HepG2 (cell line): ENCODE measurements at regions not wholly inside any gene's neighbourhood (a gene's known extent, or its start where the extent isn't known, plus 50 kb on each side); places are given as distances from the start of the nearest gene placed in this dataset.

Experiments
- ATAC-seq: fragments of 200-7000 bp; cut with Tn5 transposase; 3 replicates; pipeline ENCODE4 v1.9.1; 2020; ENCODE audit warnings: mild to moderate bottlenecking, moderate library complexity
- BruUV-seq: library from RNA; stranded (reverse); fragments of 400-500 nt; replicated peaks from 2 replicates; lab custom pipeline; 2021; lab: Mats Ljungman, UMichigan
- CTCF ChIA-PET: fragments of 300-600 bp; formaldehyde crosslinking; extraction: SDS; loops from one replicate; lab custom pipeline; 2021; ENCODE audit warnings: low total read pairs, inconsistent platforms, low intra/inter-chr PET ratio; lab: Yijun Ruan, JAX
- POLR2A ChIA-PET: fragments of 350-600 bp; sonication (Branson Sonifier 250); formaldehyde crosslinking; loops from one replicate; lab custom pipeline; 2020; ENCODE audit warnings: antibody characterized with exemption, inconsistent platforms; lab: Yijun Ruan, JAX
- DNase-seq: peaks from one replicate; pipeline ENCODE4 v3.0.0-alpha.2; 2015; ENCODE audit warnings: low spot score
- FAIRE-seq: peaks from 3 replicates; lab custom pipeline; 2011; peaks lifted over from hg19 to GRCh38; lab: Jason Lieb, UNC
- H2AFZ ChIP-seq: one replicate; pipeline ENCODE4 v1.6.1; 2011; ENCODE audit warnings: low read length, inconsistent platforms
- H3K27ac ChIP-seq: fragments of 300-600 bp; 3 replicates; pipeline ENCODE4 v1.8.0; 2011; ENCODE audit warnings: mixed run types, mild to moderate bottlenecking, mixed read lengths, low read length, inconsistent platforms; ENCODE audit not compliant: insufficient read depth; ENCODE audit errors: extremely low read length
- H3K27me3 ChIP-seq, 2 experiments: fragments of 200-600 bp in 1 of 2; 2 replicates in 1 of 2; 3 replicates in 1 of 2; pipeline versions ENCODE4 v1.6.0 to v1.8.0; 2011; ENCODE audit warnings: low read length in 2 of 2, mild to moderate bottlenecking in 2 of 2, moderate library complexity in 2 of 2, inconsistent platforms in 1 of 2; ENCODE audit not compliant: insufficient read depth in 2 of 2, control insufficient read depth in 1 of 2
- H3K36me3 ChIP-seq, 2 experiments: fragments of 200-600 bp in 1 of 2; replicated peaks in 1 of 2; 2 replicates in 1 of 2; 3 replicates in 1 of 2; pipeline versions ENCODE4 v1.5.1 to v1.8.0; 2011; ENCODE audit warnings: low read length in 2 of 2, inconsistent platforms in 1 of 2; ENCODE audit not compliant: insufficient read depth in 2 of 2, control insufficient read depth in 1 of 2
- H3K4me1 ChIP-seq: 2 replicates; pipeline ENCODE4 v1.5.1; 2012; ENCODE audit warnings: low read length, inconsistent platforms; ENCODE audit not compliant: insufficient read depth
- H3K4me2 ChIP-seq: 2 replicates; pipeline ENCODE4 v1.6.0; 2011; ENCODE audit warnings: low read depth, low read length, inconsistent platforms
- H3K4me3 ChIP-seq, 3 experiments: fragments of 200-600 bp in 1 of 3; sonication (generic), shearing (Covaris generic) in 1 of 3; replicated peaks in 1 of 3; 2 replicates each; pipeline ENCODE4 v1.5.1; 2011 to 2016; ENCODE audit warnings: low read length in 3 of 3, inconsistent platforms in 2 of 3, low read depth in 2 of 3, mild to moderate bottlenecking in 2 of 3, control low read depth in 1 of 3, mixed read lengths in 1 of 3; ENCODE audit not compliant: insufficient read depth in 1 of 3
- H3K79me2 ChIP-seq: one replicate; pipeline ENCODE4 v1.6.1; 2011; ENCODE audit warnings: low read length, inconsistent platforms; ENCODE audit not compliant: insufficient read depth
- H3K9ac ChIP-seq: 2 replicates; pipeline ENCODE4 v1.6.0; 2011; ENCODE audit warnings: mild to moderate bottlenecking, low read depth, low read length, inconsistent platforms; ENCODE audit not compliant: insufficient read depth
- H3K9me3 ChIP-seq: 2 replicates; pipeline ENCODE4 v1.5.1; 2012; ENCODE audit warnings: mild to moderate bottlenecking, low read length
- H4K20me1 ChIP-seq: 2 replicates; pipeline ENCODE4 v1.6.0; 2011; ENCODE audit warnings: inconsistent platforms, mild to moderate bottlenecking, low read length, moderate library complexity; ENCODE audit not compliant: insufficient read depth
- CTCF ChIP-seq: sonication (generic); formaldehyde crosslinking; IDR thresholded peaks from 2 replicates; pipeline ENCODE4 v1.5.0; 2020; ENCODE audit warnings: mild to moderate bottlenecking, missing genetic modification reagents, moderate library complexity
- ELK4 ChIP-seq: sonication (generic); formaldehyde crosslinking; IDR thresholded peaks from 2 replicates; pipeline ENCODE4 v1.9.0; 2021; ENCODE audit warnings: missing genetic modification reagents, borderline replicate concordance
- IRX3 ChIP-seq: sonication (generic); formaldehyde crosslinking; IDR thresholded peaks from 2 replicates; pipeline ENCODE4 v1.8.1; 2023; ENCODE audit warnings: mild to moderate bottlenecking, low read depth, missing genetic modification reagents, borderline replicate concordance
- PATZ1 ChIP-seq: sonication (generic); formaldehyde crosslinking; IDR thresholded peaks from 2 replicates; pipeline ENCODE4 v1.4.0; 2020; ENCODE audit warnings: missing genetic modification reagents
- ZBTB25 ChIP-seq: IDR thresholded peaks from 2 replicates; pipeline ENCODE4 v1.6.1; 2018; ENCODE audit warnings: missing genetic modification reagents
- ZC3H13 ChIP-seq: sonication (generic); formaldehyde crosslinking; IDR thresholded peaks from 2 replicates; pipeline ENCODE4 v1.8.1; 2023; ENCODE audit warnings: mild to moderate bottlenecking, missing genetic modification reagents, moderate library complexity
- ZMYM2 ChIP-seq: sonication (generic); formaldehyde crosslinking; IDR thresholded peaks from 2 replicates; pipeline ENCODE4 v1.8.0; 2022; ENCODE audit warnings: mild to moderate bottlenecking, missing genetic modification reagents
- ZNF264 ChIP-seq: sonication (generic); formaldehyde crosslinking; IDR thresholded peaks from 2 replicates; pipeline ENCODE4 v1.4.0; 2020; ENCODE audit warnings: missing genetic modification reagents
- ZNF335 ChIP-seq: sonication (generic); formaldehyde crosslinking; IDR thresholded peaks from 2 replicates; pipeline ENCODE4 v1.4.0; 2020; ENCODE audit warnings: missing genetic modification reagents
- ZNF558 ChIP-seq: sonication (generic); formaldehyde crosslinking; IDR thresholded peaks from 2 replicates; pipeline ENCODE4 v1.9.0; 2022; ENCODE audit warnings: mild to moderate bottlenecking, missing genetic modification reagents, borderline replicate concordance
- ZNF678 ChIP-seq: sonication (generic); formaldehyde crosslinking; IDR thresholded peaks from 2 replicates; pipeline ENCODE4 v1.4.0; 2020; ENCODE audit warnings: mild to moderate bottlenecking, missing genetic modification reagents
- in situ Hi-C: cut with HindIII; loops from 2 replicates; pipeline ENCODE4 v1.10.0; 2017; ENCODE audit warnings: low pct_unique_long_range_greater_than_20kb; ENCODE audit not compliant: extremely low pct_ligation_motif_present
- intact Hi-C: fragments of 100-400 bp; cut with micrococcal nuclease; formaldehyde crosslinking; loops from one replicate; pipeline ENCODE4 v1.10.0; 2022; ENCODE audit not compliant: unreplicated experiment

GRCh38 chr3:110493438-110494092, 578.1 kb upstream of the NECTIN3 start:
- in situ Hi-C loops: no loop called here
- no peak for FAIRE-seq

More at GRCh38 chr3:110493438-110494092, 578.1 kb upstream of the NECTIN3 start:
- no peak overlapping the region for H3K4me3 ChIP-seq
- no peaks in the 10 kb centered on the region for H3K27me3 ChIP-seq
- no peak for DNase-seq
- no peaks in the 10 kb centered on the region for H4K20me1 ChIP-seq
- CTCF ChIA-PET: no interaction called here
- no peaks in the 10 kb centered on the region for H3K9me3 ChIP-seq
- ATAC-seq: no peak
- no peak for TF ChIP-seq ZNF558 (CRISPR knock-in tag)
- no peak for TF ChIP-seq ZBTB25 (CRISPR knock-in tag)
- no peak for TF ChIP-seq PATZ1 (CRISPR knock-in tag)
- no peak for TF ChIP-seq ZMYM2
- no peak for TF ChIP-seq ZNF335 (CRISPR knock-in tag)
- TF ChIP-seq ZC3H13 (CRISPR knock-in tag): no peak
- no peak for TF ChIP-seq ZNF678 (CRISPR knock-in tag)
- no peak for TF ChIP-seq ELK4
- TF ChIP-seq IRX3 (CRISPR knock-in tag): no peak
- TF ChIP-seq CTCF: no peak
- no peak for TF ChIP-seq ZNF264 (CRISPR knock-in tag)
- no peak overlapping the region for H2AFZ ChIP-seq
- no peak overlapping the region for H3K9ac ChIP-seq
- H3K27ac ChIP-seq: no peak overlapping the region
- no peaks in the 10 kb centered on the region for H3K79me2 ChIP-seq
- intact Hi-C loops: no loop called here
- POLR2A ChIA-PET: no interaction called here
- no peak overlapping the region for H3K4me2 ChIP-seq
- H3K4me1 ChIP-seq: no peaks in the 10 kb centered on the region
- H3K36me3 ChIP-seq: no peaks in the 10 kb centered on the region
- no TSS peak for BruUV-seq
